ENCODE measurements at regions not wholly inside any gene's neighbourhood (a gene's known extent, or its start where the extent isn't known, plus 50 kb on each side); places are given as distances from the start of the nearest gene placed in this dataset.
"Not testable (repeated sequence)": the region's sequence is repeated elsewhere in the genome, so short reads cannot be mapped to it uniquely, and the experiment has no call there.

- no peak for DNase-seq
Observed at GRCh38 chr20:22966787-22967464, 68.2 kb upstream of the SSTR4 start.

GRCh38 chr20:22967706-22968105 is 67.4 kb upstream of the SSTR4 start:
- not testable (repeated sequence) for DNase-seq

GRCh38 chr20:22969031-22969430 is 66.1 kb upstream of the SSTR4 start:
- DNase-seq, result not testable (repeated sequence)

- DNase-seq, result not testable (repeated sequence)
Observed at GRCh38 chr20:22971077-22971476, 64.0 kb upstream of the SSTR4 start.

- DNase-seq, result no peak
Observed at GRCh38 chr20:22974354-22974753, 60.8 kb upstream of the SSTR4 start.

- no peak for DNase-seq
Observed at GRCh38 chr20:22977047-22977785, 57.9 kb upstream of the SSTR4 start.

- no peak for DNase-seq
Observed at GRCh38 chr20:22984008-22984407, 51.1 kb upstream of the SSTR4 start.

- DNase-seq, result no peak
Observed at GRCh38 chr20:22984606-22985005, 50.5 kb upstream of the SSTR4 start.

GRCh38 chr20:22985239-22985778 is 49.8 kb upstream of the SSTR4 start:
- DNase-seq, result no peak
